ENCODE measurements at regions not wholly inside any gene's neighbourhood (a gene's known extent, or its start where the extent isn't known, plus 50 kb on each side); places are given as distances from the start of the nearest gene placed in this dataset.

GRCh38 chr17:56009795-56010651 is 143.3 kb upstream of the ANKFN1 start:
- Histone ChIP-seq H3K4me3 (ENCODE audit: extremely low read depth, insufficient read depth, low read length, poor library complexity, severe bottlenecking) (no peak overlapping the region), H3K27ac (ENCODE audit: low read depth, low read length, severe bottlenecking) (peak overlapping the region; percentile 64), H3K36me3 (ENCODE audit: control insufficient read depth, insufficient read depth, low read length) (no peaks in the 10 kb centered on the region), H3K9me3 (ENCODE audit: control insufficient read depth, low read length) (no peaks in the 10 kb centered on the region), H3K4me1 (ENCODE audit: control insufficient read depth, insufficient read depth, low read length, poor library complexity, severe bottlenecking) (peaks cover 6% of the 10 kb centered on the region)
- WGBS, 2 experiments (ENCODE audit: insufficient coverage in 2 of 2): 82 to 86% methylated on average over 4 of the region's 5 CpGs

GRCh38 chr17:56011406-56012131 is 141.7 kb upstream of the ANKFN1 start:
- Histone ChIP-seq H3K9me3 (ENCODE audit: control insufficient read depth, low read length) (no peaks in the 10 kb centered on the region), H3K4me3 (ENCODE audit: extremely low read depth, insufficient read depth, low read length, poor library complexity, severe bottlenecking) (no peak overlapping the region), H3K4me1 (ENCODE audit: control insufficient read depth, insufficient read depth, low read length, poor library complexity, severe bottlenecking) (peaks cover 6% of the 10 kb centered on the region), H3K36me3 (ENCODE audit: control insufficient read depth, insufficient read depth, low read length) (no peaks in the 10 kb centered on the region), H3K27ac (ENCODE audit: low read depth, low read length, severe bottlenecking) (no peak overlapping the region)
- no CpG with 5 or more reads among the region's 4 CpGs for WGBS, 2 experiments (ENCODE audit: insufficient coverage in 2 of 2)

GRCh38 chr17:56018211-56018610 is 135.1 kb upstream of the ANKFN1 start:
- H3K27ac ChIP-seq (ENCODE audit: low read depth, low read length, severe bottlenecking): no peak overlapping the region
- no peaks in the 10 kb centered on the region for H3K4me1 ChIP-seq (ENCODE audit: control insufficient read depth, insufficient read depth, low read length, poor library complexity, severe bottlenecking)
- no peaks in the 10 kb centered on the region for H3K9me3 ChIP-seq (ENCODE audit: control insufficient read depth, low read length)
- no peaks in the 10 kb centered on the region for H3K36me3 ChIP-seq (ENCODE audit: control insufficient read depth, insufficient read depth, low read length)
- 79 to 80% methylated on average over 2 of the region's 3 CpGs for WGBS, 2 experiments (ENCODE audit: insufficient coverage in 2 of 2)
- H3K4me3 ChIP-seq (ENCODE audit: extremely low read depth, insufficient read depth, low read length, poor library complexity, severe bottlenecking): no peak overlapping the region

GRCh38 chr17:56020369-56020768 is 132.9 kb upstream of the ANKFN1 start:
- Histone ChIP-seq H3K27ac (ENCODE audit: low read depth, low read length, severe bottlenecking) (no peak overlapping the region), H3K9me3 (ENCODE audit: control insufficient read depth, low read length) (no peaks in the 10 kb centered on the region), H3K4me3 (ENCODE audit: extremely low read depth, insufficient read depth, low read length, poor library complexity, severe bottlenecking) (no peak overlapping the region), H3K4me1 (ENCODE audit: control insufficient read depth, insufficient read depth, low read length, poor library complexity, severe bottlenecking) (no peaks in the 10 kb centered on the region), H3K36me3 (ENCODE audit: control insufficient read depth, insufficient read depth, low read length) (no peaks in the 10 kb centered on the region)
- 90 to 100% methylated on average over 2 of the region's 2 CpGs for WGBS, 2 experiments (ENCODE audit: insufficient coverage in 2 of 2)

GRCh38 chr17:56021681-56022190 is 131.5 kb upstream of the ANKFN1 start:
- Histone ChIP-seq H3K36me3 (ENCODE audit: control insufficient read depth, insufficient read depth, low read length) (no peaks in the 10 kb centered on the region), H3K9me3 (ENCODE audit: control insufficient read depth, low read length) (no peaks in the 10 kb centered on the region), H3K4me1 (ENCODE audit: control insufficient read depth, insufficient read depth, low read length, poor library complexity, severe bottlenecking) (no peaks in the 10 kb centered on the region), H3K27ac (ENCODE audit: low read depth, low read length, severe bottlenecking) (no peak overlapping the region), H3K4me3 (ENCODE audit: extremely low read depth, insufficient read depth, low read length, poor library complexity, severe bottlenecking) (no peak overlapping the region)
- WGBS, 2 experiments (ENCODE audit: insufficient coverage in 2 of 2): 83 to 99% methylated on average over 4 to 5 of the region's 6 CpGs

- Histone ChIP-seq H3K36me3 (ENCODE audit: control insufficient read depth, insufficient read depth, low read length) (no peaks in the 10 kb centered on the region), H3K27ac (ENCODE audit: low read depth, low read length, severe bottlenecking) (no peak overlapping the region), H3K4me1 (ENCODE audit: control insufficient read depth, insufficient read depth, low read length, poor library complexity, severe bottlenecking) (no peaks in the 10 kb centered on the region), H3K4me3 (ENCODE audit: extremely low read depth, insufficient read depth, low read length, poor library complexity, severe bottlenecking) (no peak overlapping the region), H3K9me3 (ENCODE audit: control insufficient read depth, low read length) (no peaks in the 10 kb centered on the region)
- WGBS, 2 experiments (ENCODE audit: insufficient coverage in 2 of 2): 89% methylated on average over 1 of the region's 2 CpGs; no CpG with 5 or more reads in 1 of the 2 experiments
Observed at GRCh38 chr17:56023851-56024250, 129.4 kb upstream of the ANKFN1 start.

GRCh38 chr17:56026915-56027314 is 126.4 kb upstream of the ANKFN1 start:
- H3K4me3 ChIP-seq (ENCODE audit: extremely low read depth, insufficient read depth, low read length, poor library complexity, severe bottlenecking): no peak overlapping the region
- no peaks in the 10 kb centered on the region for H3K36me3 ChIP-seq (ENCODE audit: control insufficient read depth, insufficient read depth, low read length)
- 100% methylated on average over 1 of the region's 2 CpGs for WGBS, 2 experiments (ENCODE audit: insufficient coverage in 2 of 2)
- no peak overlapping the region for H3K27ac ChIP-seq (ENCODE audit: low read depth, low read length, severe bottlenecking)
- H3K9me3 ChIP-seq (ENCODE audit: control insufficient read depth, low read length): no peaks in the 10 kb centered on the region
- no peaks in the 10 kb centered on the region for H3K4me1 ChIP-seq (ENCODE audit: control insufficient read depth, insufficient read depth, low read length, poor library complexity, severe bottlenecking)

- no peaks in the 10 kb centered on the region for H3K9me3 ChIP-seq (ENCODE audit: control insufficient read depth, low read length)
- 68 to 100% methylated on average over 1 to 2 of the region's 3 CpGs for WGBS, 2 experiments (ENCODE audit: insufficient coverage in 2 of 2)
- H3K4me3 ChIP-seq (ENCODE audit: extremely low read depth, insufficient read depth, low read length, poor library complexity, severe bottlenecking): no peak overlapping the region
Observed at GRCh38 chr17:56028837-56029236, 124.4 kb upstream of the ANKFN1 start.

GRCh38 chr17:56030009-56030624 is 123.2 kb upstream of the ANKFN1 start:
- Histone ChIP-seq H3K9me3 (ENCODE audit: control insufficient read depth, low read length) (no peaks in the 10 kb centered on the region), H3K4me1 (ENCODE audit: control insufficient read depth, insufficient read depth, low read length, poor library complexity, severe bottlenecking) (no peaks in the 10 kb centered on the region), H3K36me3 (ENCODE audit: control insufficient read depth, insufficient read depth, low read length) (no peaks in the 10 kb centered on the region), H3K27ac (ENCODE audit: low read depth, low read length, severe bottlenecking) (no peak overlapping the region), H3K4me3 (ENCODE audit: extremely low read depth, insufficient read depth, low read length, poor library complexity, severe bottlenecking) (no peak overlapping the region)
- 81 to 84% methylated on average over 5 to 6 of the region's 8 CpGs for WGBS, 2 experiments (ENCODE audit: insufficient coverage in 2 of 2)

More at GRCh38 chr17:56028837-56029236, 124.4 kb upstream of the ANKFN1 start:
- Histone ChIP-seq H3K36me3 (ENCODE audit: control insufficient read depth, insufficient read depth, low read length) (no peaks in the 10 kb centered on the region), H3K4me1 (ENCODE audit: control insufficient read depth, insufficient read depth, low read length, poor library complexity, severe bottlenecking) (no peaks in the 10 kb centered on the region), H3K27ac (ENCODE audit: low read depth, low read length, severe bottlenecking) (no peak overlapping the region)

- no peaks in the 10 kb centered on the region for H3K36me3 ChIP-seq (ENCODE audit: control insufficient read depth, insufficient read depth, low read length)
- H3K9me3 ChIP-seq (ENCODE audit: control insufficient read depth, low read length): no peaks in the 10 kb centered on the region
- WGBS, 2 experiments (ENCODE audit: insufficient coverage in 2 of 2): 67 to 90% methylated on average over 1 to 2 of the region's 2 CpGs
- H3K4me1 ChIP-seq (ENCODE audit: control insufficient read depth, insufficient read depth, low read length, poor library complexity, severe bottlenecking): no peaks in the 10 kb centered on the region
- no peak overlapping the region for H3K4me3 ChIP-seq (ENCODE audit: extremely low read depth, insufficient read depth, low read length, poor library complexity, severe bottlenecking)
- H3K27ac ChIP-seq (ENCODE audit: low read depth, low read length, severe bottlenecking): no peak overlapping the region
Observed at GRCh38 chr17:56031636-56032035, 121.6 kb upstream of the ANKFN1 start.
